ENCODE measurements at regions not wholly inside any gene's neighbourhood (a gene's known extent, or its start where the extent isn't known, plus 50 kb on each side); places are given as distances from the start of the nearest gene placed in this dataset.

GRCh38 chr4:22003878-22004277 is 55.3 kb upstream of the KCNIP4 start:
- DNase-seq, result no peak

Data from NCI-H524 treated with DMSO at 0.1 percent for 48 hours (cell line).